Sciatic nerve (tissue), 2 donors: ENCODE measurements at regions not wholly inside any gene's neighbourhood (a gene's known extent, or its start where the extent isn't known, plus 50 kb on each side); places are given as distances from the start of the nearest gene placed in this dataset.
"Not testable (repeated sequence)": the region's sequence is repeated elsewhere in the genome, so short reads cannot be mapped to it uniquely, and the experiment has no call there.

Source experiments
- ATAC-seq: fragments of 200-7000 bp; cut with Tn5 transposase; one replicate; pipeline ENCODE4 v1.9.1; 2020; ENCODE audit warnings: mild to moderate bottlenecking, moderate library complexity
- DNase-seq: peaks from one replicate; pipeline ENCODE4 v3.0.0-alpha.2; 2020; ENCODE audit warnings: low spot score
- intact Hi-C: fragments of 100-400 bp; cut with DNase I; formaldehyde crosslinking; loops from one replicate; pipeline ENCODE4 v1.14.2; 2022
- donor health status: DM: no; HTN: no; CAD: no.
- donor health status: DM: no; HTN: no; CAD: no.

- intact Hi-C loops, result no loop called here
- DNase-seq (no peak), ATAC-seq (no peak)
Measured at GRCh38 chr13:79650688-79651087, 169.7 kb downstream of the NDFIP2 start.

- intact Hi-C loops, result no loop called here
- DNase-seq, result no peak
- no peak for ATAC-seq
Measured at GRCh38 chr13:79648191-79648590, 167.2 kb downstream of the NDFIP2 start.

- DNase-seq (no peak), ATAC-seq (no peak)
Measured at GRCh38 chr13:79647533-79647932, 166.6 kb downstream of the NDFIP2 start.

DNA sequence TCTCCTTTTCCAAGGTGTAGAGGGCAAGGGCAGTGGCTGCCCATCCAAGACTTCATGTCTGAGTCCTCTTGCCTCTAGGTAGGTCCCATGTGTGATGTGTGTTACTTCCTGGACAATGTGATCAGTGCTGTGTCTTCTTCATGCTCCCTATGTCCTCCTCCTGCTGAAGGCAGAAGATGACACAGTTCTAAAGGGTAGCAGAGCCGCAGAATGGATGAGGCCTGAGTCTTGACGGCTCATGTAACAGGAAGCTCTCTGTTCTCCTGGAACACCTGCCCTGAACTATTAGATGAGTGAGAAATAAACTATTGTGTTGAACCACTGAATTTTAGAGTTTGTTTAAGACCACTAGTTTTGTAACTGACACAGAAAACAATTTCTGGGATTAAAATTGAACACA is 165.9 kb downstream of the NDFIP2 start:
- intact Hi-C loops, result no loop called here
- DNase-seq (no peak), ATAC-seq (no peak)

More at GRCh38 chr13:79647533-79647932, 166.6 kb downstream of the NDFIP2 start:
- intact Hi-C loops, result no loop called here

GRCh38 chr13:79645569-79645968 is 164.6 kb downstream of the NDFIP2 start:
- intact Hi-C loops, result no loop called here
- no peak for ATAC-seq
- DNase-seq, result no peak

- intact Hi-C loops, result no loop called here
- ATAC-seq (no peak), DNase-seq (no peak)
Measured at GRCh38 chr13:79642596-79642995, 161.6 kb downstream of the NDFIP2 start.

- intact Hi-C loops, result no loop called here
- ATAC-seq, result no peak
Measured at GRCh38 chr13:79637133-79637763, 156.3 kb downstream of the NDFIP2 start.

GRCh38 chr13:79631051-79631659 is 150.2 kb downstream of the NDFIP2 start:
- intact Hi-C loops, result no loop called here
- no peak for DNase-seq
- ATAC-seq, result no peak

More at GRCh38 chr13:79637133-79637763, 156.3 kb downstream of the NDFIP2 start:
- DNase-seq, result no peak

- ATAC-seq, result no peak
- no peak for DNase-seq
- intact Hi-C loops, result no loop called here
Measured at GRCh38 chr13:79628463-79628862, 147.5 kb downstream of the NDFIP2 start.

DNA sequence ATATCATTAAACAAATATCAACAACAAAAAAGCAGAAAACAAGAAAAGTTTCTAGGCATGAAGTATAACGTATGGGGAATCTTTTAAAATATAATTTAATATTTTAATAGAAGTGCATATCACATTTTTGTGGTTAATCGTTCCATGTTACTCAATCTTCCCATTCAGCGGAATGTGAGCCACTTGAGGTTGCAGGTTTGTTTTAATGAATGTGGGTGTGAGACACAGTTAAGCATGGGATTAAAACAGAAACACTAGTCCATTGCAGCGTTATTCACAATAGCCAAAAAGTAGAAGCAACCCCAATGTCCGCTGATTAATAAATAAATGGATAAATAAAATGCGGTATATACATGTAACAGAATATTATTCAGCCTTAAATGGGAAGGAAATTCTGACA is 146.0 kb downstream of the NDFIP2 start:
- intact Hi-C loops, result no loop called here
- ATAC-seq (no peak), DNase-seq (no peak)

DNA sequence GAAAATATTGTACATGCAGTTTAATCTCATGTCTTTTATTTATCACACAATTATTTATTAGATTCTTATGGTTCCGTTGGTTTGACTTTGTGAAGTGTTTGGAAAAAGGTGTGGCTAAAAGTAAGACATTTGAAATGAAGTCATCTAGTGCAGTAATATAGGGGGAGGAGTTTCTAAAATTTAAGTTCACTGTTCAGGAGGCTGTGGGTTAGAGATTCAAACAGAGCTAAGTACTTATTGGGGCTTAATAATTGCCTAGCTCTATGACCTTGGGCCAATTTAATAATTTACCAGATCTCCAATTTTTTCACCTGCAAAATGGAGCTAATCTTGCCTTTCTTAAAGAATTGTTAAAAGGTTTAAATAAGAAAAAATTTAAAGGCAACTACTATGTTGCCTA is 144.6 kb downstream of the NDFIP2 start:
- intact Hi-C loops, result no loop called here
- ATAC-seq (no peak), DNase-seq (no peak)

DNA sequence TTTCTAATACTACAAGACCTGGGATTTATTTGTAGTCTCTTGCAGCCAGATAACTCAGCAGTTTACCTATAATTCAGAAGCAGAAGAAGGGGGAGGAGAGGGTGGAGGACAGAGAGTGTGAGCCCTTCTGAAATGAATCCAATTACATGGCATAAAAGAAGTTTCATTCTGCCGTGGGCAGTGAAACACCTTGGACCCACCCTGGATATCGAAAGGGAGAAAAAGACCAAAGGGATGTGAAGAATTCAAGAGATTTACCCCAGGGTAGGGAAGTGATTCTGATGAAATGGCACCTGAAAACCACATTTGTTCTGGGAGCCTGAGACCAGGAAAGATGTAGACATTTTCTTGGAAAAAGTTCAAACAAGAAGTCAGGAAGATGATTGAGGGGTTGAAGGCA is 140.9 kb downstream of the NDFIP2 start:
- ATAC-seq, result no peak
- no peak for DNase-seq
- intact Hi-C loops, result no loop called here

GRCh38 chr13:79621449-79621848 is 140.5 kb downstream of the NDFIP2 start:
- intact Hi-C loops, result no loop called here
- no peak for ATAC-seq
- DNase-seq, result no peak

DNA sequence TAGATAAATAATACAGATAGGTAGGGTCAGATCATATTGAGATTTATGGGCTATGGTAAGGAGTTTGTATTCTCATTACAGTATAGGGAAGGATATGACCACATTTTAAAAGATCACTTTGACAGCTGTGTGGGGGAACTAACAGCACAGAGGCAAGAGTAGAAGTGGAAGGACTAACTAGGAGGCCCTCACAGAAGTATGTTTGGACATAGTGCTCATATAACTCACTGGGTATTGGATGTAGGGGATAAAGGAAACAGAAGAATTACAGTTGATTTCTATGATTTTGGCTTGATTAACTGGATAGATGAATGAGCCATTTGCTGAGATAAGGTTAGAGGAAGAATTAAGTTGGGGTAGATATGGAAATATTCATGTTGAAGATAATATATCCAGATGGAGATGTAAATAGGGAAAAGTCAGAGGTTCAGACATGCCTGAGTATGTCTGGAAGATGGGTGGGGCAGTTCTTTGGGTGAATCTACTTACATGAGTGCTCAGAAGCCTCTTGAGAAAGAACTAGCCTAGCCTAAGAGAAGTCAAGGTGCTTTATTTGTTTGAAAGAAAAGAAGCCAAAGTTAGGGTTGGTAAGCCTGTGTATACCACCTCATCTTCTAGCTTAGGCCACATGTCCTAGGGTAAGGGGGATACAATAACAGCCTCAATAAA is 133.4 kb downstream of the NDFIP2 start:
- ATAC-seq (no peak), DNase-seq (no peak)
- intact Hi-C loops, result no loop called here

- DNase-seq, result no peak
- intact Hi-C loops, result no loop called here
- ATAC-seq, result no peak
Measured at GRCh38 chr13:79612604-79613003, 131.6 kb downstream of the NDFIP2 start.

- not testable (repeated sequence) for ATAC-seq
Measured at GRCh38 chr13:79607895-79608294, 126.9 kb downstream of the NDFIP2 start.

More at GRCh38 chr13:79607895-79608294, 126.9 kb downstream of the NDFIP2 start:
- intact Hi-C loops, DNase-seq: not testable (repeated sequence)
